GM18870 (cell line): ENCODE measurements at regions not wholly inside any gene's neighbourhood (a gene's known extent, or its start where the extent isn't known, plus 50 kb on each side); places are given as distances from the start of the nearest gene placed in this dataset.

ENCODE experiments used
- ATAC-seq: cut with Tn5 transposase; IDR thresholded peaks from one replicate; pipeline ENCODE4 v1.9.1; 2021; ENCODE audit warnings: moderate library complexity; ENCODE audit not compliant: unreplicated experiment

DNA sequence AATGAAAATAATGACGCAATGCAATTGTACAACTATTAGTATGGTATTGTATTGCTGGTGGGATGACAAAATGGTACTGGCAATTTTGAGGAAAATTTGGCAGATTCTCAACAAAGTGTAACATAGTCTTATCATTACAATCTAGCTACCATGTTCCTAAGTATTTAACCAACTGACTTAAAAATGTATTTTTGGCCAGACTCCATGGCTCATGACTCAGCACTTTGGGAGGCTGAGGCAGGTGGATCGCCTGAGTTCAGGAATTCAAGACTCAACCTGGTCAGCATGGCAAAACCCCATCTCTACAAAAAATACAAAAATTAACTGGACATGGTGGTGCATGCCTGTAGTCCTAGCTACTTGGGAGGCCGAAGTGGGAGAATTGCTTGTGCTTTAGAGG, 1409.5 kb downstream of the AACS start:
- no peak for ATAC-seq

DNA sequence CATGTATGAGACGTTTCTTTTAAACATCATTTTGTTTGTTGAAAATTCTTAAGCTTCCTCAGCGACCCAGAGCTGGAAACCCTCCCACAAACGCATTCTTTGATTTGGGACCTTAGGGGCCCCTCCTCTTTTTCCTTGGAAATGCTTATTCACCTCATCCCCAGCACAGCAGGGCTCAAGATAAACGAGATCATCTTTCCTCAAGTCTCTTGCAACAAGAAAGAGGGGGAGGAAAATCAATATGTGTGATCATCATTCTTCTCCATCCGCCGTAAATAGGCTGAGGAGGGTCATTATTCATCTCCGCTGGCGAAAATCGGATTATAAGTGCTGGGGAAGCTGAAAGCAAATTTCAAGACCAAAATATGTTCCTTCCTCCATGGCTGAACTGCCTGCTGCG, 1415.2 kb downstream of the AACS start:
- ATAC-seq: no peak

GRCh38 chr12:126481688-126482087, 1416.5 kb downstream of the AACS start:
- no peak for ATAC-seq

- ATAC-seq: no peak
These were observed 1417.1 kb downstream of the AACS start for GRCh38 chr12:126482238-126482889.

GRCh38 chr12:126483145-126484068, 1418.2 kb downstream of the AACS start:
- no peak for ATAC-seq

GRCh38 chr12:126487431-126487980, 1422.3 kb downstream of the AACS start:
- ATAC-seq: no peak

GRCh38 chr12:126488806-126489205, 1423.6 kb downstream of the AACS start:
- ATAC-seq: no peak

GRCh38 chr12:126492181-126492580, 1426.9 kb downstream of the AACS start:
- no peak for ATAC-seq

DNA sequence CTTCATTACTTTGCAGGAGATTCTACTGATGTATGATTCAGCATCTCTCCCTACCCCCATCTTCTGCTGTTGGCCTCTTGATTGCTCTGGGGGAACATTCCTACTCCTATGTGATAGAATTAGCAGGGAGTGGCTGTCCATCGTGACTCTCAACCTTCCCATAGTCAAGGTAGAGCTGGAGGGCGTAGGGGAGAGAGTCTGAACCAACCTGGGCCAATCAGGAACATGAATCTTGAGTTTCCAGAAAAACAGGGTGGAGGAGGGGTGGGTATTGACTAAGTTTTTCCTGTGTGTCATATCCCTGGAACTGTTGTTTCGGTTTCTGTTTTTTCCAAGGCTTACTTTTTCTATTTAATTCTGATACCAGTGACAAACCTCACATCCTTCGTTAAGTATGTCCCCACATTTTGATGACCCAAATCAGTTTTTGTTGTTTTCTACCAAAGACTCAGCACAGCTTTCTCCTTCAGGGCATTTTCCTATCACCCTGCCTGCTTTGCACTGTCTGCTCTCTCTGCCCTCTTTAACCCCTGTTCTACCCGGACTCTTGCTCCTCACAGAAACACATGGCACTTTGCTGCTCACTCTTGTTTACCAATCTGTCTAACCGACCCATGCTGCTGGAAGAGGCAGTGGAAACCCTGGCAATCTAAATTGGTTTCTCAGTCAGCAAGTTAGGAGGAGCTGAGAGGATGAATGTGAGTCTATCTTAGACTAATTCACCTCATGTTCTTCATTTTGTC, 1428.3 kb downstream of the AACS start:
- ATAC-seq: no peak

DNA sequence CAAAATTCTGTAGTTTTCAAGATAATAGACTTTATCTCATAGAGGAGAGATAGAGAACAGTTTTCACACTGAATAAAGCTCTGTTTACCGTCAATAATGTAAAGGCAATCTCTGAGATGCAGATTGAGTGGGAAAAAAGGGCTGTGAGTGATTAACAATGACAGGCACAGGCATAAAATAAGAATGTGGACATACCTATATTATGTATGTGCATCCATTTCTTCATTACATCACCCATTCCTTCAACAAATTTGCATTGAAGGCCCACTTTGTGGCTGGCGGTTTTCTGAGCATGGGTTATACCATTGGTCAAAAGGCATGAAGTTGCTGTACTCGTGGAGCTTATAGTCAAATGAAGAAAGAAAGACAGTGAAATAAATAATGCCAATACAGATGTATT, 1431.0 kb downstream of the AACS start:
- no peak for ATAC-seq

GRCh38 chr12:126506426-126507182, 1441.4 kb downstream of the AACS start:
- ATAC-seq: no peak

GRCh38 chr12:126507231-126507630, 1442.0 kb downstream of the AACS start:
- ATAC-seq: no peak

DNA sequence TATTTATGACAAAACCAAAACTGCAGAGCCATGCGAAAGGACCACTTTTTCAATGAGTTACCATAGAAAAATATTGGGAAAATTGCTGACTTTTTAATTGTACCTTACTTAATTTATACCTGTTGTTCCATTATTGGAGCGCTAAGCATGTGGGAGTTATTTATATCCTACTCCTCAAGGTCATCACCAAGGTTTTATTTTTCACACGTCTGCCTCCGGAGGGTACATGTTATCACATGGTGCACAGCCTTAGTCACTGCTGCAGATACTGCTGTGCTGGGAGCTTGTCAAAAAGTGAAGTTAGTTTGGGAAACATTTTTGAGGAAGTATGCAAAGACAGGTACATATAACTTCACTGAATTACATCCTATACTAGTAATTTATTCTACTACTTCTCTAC, 1444.3 kb downstream of the AACS start:
- ATAC-seq: no peak

GRCh38 chr12:126510630-126511029, 1445.4 kb downstream of the AACS start:
- ATAC-seq: no peak

DNA sequence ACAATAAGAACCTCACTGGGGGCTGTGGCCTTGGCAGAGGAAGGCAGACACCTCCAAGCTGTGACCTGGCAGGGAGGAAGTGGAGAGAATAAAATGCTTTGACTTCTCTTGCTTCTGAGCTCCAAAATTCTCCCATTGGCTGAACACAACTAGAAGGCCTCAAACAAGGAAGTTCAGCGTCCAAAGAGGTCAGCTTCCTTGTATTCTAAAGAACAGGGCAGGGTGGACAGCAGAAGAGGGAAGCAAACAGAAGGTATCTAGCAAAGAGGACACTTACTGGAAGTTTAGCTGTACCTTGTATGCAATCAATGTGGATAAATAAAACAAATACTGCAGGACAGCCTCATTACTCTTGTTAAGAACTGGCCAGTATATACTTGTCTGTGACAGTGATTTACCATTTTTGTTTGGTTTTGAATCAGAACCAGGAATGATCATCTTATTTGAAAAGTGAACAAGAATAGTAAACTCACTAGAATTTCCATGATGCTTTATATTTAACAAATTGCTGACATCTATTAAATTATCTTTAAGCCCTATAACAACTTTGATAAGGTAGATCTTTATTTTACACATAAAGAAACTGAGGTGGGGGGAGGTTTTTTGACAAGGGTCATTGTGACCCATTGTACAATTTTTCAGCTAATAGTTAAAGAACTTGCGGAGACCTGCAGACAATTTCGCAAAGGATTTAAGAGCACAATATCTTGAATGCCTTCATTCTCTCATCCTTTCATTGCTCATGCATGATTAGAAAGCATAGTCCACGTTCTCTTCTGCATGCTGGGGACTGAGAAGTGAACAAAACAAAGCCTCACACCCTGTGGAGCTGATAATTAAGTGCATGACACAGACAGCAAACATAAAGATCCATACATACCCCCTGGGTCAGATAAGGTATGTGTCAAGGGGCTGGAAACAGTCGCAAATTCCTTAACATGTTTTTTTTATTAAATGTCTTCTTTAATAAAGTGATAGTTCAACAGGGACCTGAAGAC, 1448.0 kb downstream of the AACS start:
- no peak for ATAC-seq

DNA sequence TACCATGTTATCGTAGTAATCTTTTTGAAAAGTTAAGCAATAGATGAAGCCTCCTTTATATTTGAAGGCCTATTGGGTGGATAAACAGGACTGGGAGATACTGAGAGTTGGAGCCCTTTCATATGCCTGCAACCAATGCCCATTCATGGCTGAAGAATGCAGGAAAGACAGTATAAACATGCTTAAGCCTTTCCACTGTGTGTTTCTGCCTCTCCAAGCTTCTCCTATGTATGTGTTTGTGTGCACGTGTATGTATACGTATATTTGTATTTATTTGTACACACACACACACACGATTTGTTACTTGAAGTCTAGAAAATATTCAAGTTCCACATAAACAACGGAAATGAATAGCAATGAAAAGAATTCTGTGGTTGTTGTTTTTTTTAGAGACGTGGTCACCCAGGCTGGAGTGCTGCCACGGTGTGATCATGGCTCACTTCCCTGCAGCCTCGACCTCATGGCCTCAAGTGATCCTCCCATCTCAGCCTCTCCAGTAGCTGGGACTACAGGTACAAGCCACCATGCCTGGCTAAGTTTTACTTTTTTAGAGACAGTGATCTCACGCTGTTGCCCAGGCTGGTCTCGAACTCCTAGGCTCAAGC, 1453.5 kb downstream of the AACS start:
- no peak for ATAC-seq

DNA sequence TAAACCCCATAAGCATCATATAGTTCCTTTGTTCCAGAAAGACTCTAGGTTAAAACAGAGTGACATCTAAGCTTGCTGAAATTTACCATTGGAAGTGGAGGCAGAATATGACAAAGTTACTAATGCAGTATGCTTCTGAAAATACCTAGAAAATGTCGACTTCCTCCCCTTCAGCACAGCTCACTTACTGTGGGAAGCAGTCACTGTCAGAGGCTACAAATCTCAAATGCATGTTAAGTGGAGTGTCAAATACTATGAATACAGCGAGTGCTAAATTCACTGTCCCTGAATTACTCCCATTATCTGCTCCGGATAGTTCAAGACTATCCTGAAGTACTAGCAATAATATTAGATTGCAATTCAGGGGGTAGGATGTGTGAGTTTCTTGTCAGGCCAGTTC, 1454.6 kb downstream of the AACS start:
- ATAC-seq: no peak

DNA sequence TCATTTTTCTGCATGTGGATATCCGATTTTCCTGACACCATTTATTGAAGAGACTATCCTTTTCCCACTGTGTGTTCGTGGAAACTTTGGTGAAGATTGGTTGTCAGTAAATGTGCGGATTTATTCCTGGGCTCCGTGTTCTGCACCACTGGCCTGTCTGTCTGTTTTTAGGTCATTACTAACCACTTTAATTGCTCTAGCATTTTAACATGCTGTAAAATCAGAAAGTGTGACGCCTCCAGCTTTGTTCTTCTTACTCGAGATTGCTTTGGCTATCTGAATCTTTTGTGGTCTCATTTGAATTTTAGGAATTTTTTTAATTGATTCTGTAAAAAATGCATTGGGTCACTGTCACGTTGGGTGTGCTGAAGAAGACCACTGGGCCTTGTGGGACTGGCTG, 1458.7 kb downstream of the AACS start:
- ATAC-seq: no peak

GRCh38 chr12:126534495-126534894, 1469.3 kb downstream of the AACS start:
- no peak for ATAC-seq
